H1 (cell line): ENCODE measurements at regions not wholly inside any gene's neighbourhood (a gene's known extent, or its start where the extent isn't known, plus 50 kb on each side); places are given as distances from the start of the nearest gene placed in this dataset.

Experiments
- CTCF ChIA-PET: fragments of 300-600 bp; sonication (Branson Sonifier 250); formaldehyde crosslinking; loops from one replicate; lab custom pipeline; 2021; ENCODE audit not compliant: partially characterized antibody; lab: Charles Lee
- POLR2A ChIA-PET: fragments of 300-600 bp; sonication (Branson Sonifier 250); formaldehyde crosslinking; loops from one replicate; lab custom pipeline; 2021; ENCODE audit warnings: inconsistent platforms; ENCODE audit not compliant: partially characterized antibody; lab: Charles Lee
- DNase-seq, 2 experiments: peaks; one replicate each; pipeline versions ENCODE4 v3.0.0 to v3.0.0-alpha.2; 2010 to 2022; ENCODE audit warnings: low spot score in 2 of 2, low read depth in 1 of 2, mixed read lengths in 1 of 2
- FAIRE-seq: peaks from 2 replicates; lab custom pipeline; 2011; peaks lifted over from hg19 to GRCh38; lab: Jason Lieb, UNC
- H2AFZ ChIP-seq: 2 replicates; pipeline ENCODE4 v1.8.1; 2012; ENCODE audit warnings: low read length, inconsistent platforms
- H2AK5ac ChIP-seq: 2 replicates; pipeline ENCODE4 v1.6.1; 2013; ENCODE audit warnings: low read depth, low read length
- H2BK120ac ChIP-seq: replicated peaks from 2 replicates; pipeline ENCODE3; 2013; ENCODE audit warnings: low read depth, low read length, inconsistent platforms
- H2BK12ac ChIP-seq: 2 replicates; pipeline ENCODE4 v1.6.1; 2013; ENCODE audit warnings: low read depth, low read length
- H2BK15ac ChIP-seq: 2 replicates; pipeline ENCODE4 v1.6.1; 2013; ENCODE audit warnings: low read length
- H2BK20ac ChIP-seq: 2 replicates; pipeline ENCODE4 v1.6.1; 2013; ENCODE audit warnings: low read length
- H2BK5ac ChIP-seq: 2 replicates; pipeline ENCODE4 v1.6.1; 2013; ENCODE audit warnings: low read depth, low read length
- H3K14ac ChIP-seq: 2 replicates; pipeline ENCODE4 v1.6.1; 2013; ENCODE audit warnings: inconsistent platforms; ENCODE audit not compliant: insufficient read length
- H3K18ac ChIP-seq: 2 replicates; pipeline ENCODE4 v1.6.1; 2013; ENCODE audit warnings: low read length; ENCODE audit errors: extremely low read depth
- H3K23ac ChIP-seq: 2 replicates; pipeline ENCODE4 v1.6.1; 2013; ENCODE audit warnings: inconsistent platforms; ENCODE audit not compliant: insufficient read length
- H3K23me2 ChIP-seq: 2 replicates; pipeline ENCODE4 v1.6.1; 2013; ENCODE audit warnings: low read depth, low read length
- H3K27ac ChIP-seq: 2 replicates; pipeline ENCODE4 v1.6.1; 2011; ENCODE audit warnings: low read depth, low read length, inconsistent platforms
- H3K27me3 ChIP-seq, 4 experiments: replicated peaks in 1 of 4; 1 replicate in 1 of 4; 2 replicates in 3 of 4; pipeline versions ENCODE4 v1.6.1 to v1.8.1; 2011 to 2013; ENCODE audit warnings: low read length in 3 of 4, mild to moderate bottlenecking in 3 of 4, inconsistent platforms in 2 of 4, mixed read lengths in 2 of 4, moderate library complexity in 1 of 4; ENCODE audit not compliant: control insufficient read depth in 3 of 4, insufficient read depth in 3 of 4; ENCODE audit errors: extremely low read depth in 1 of 4
- H3K36me3 ChIP-seq, 4 experiments: 2 replicates each; pipeline versions ENCODE4 v1.6.1 to v1.8.1; 2011 to 2013; ENCODE audit warnings: mild to moderate bottlenecking in 4 of 4, low read length in 3 of 4, moderate library complexity in 2 of 4, control low read depth in 1 of 4, inconsistent platforms in 1 of 4; ENCODE audit not compliant: insufficient read depth in 4 of 4, control insufficient read depth in 2 of 4
- H3K4ac ChIP-seq: replicated peaks from 2 replicates; pipeline ENCODE3; 2013; ENCODE audit warnings: low read length, low read depth, mixed read lengths, inconsistent platforms; ENCODE audit not compliant: insufficient read length
- H3K4me1 ChIP-seq, 4 experiments: replicated peaks in 1 of 4; 1 replicate in 1 of 4; 2 replicates in 3 of 4; pipeline versions ENCODE4 v1.6.1 to v1.8.1; 2011 to 2013; ENCODE audit warnings: low read length in 3 of 4, inconsistent platforms in 2 of 4, mixed read lengths in 1 of 4; ENCODE audit not compliant: insufficient read depth in 4 of 4, control insufficient read depth in 3 of 4
- H3K4me2 ChIP-seq, 2 experiments: 2 replicates each; pipeline versions ENCODE4 v1.6.1 to v1.8.1; 2011 to 2013; ENCODE audit warnings: low read depth in 2 of 2, low read length in 2 of 2, control low read depth in 1 of 2, inconsistent platforms in 1 of 2, mild to moderate bottlenecking in 1 of 2; ENCODE audit not compliant: insufficient read depth in 1 of 2
- H3K4me3 ChIP-seq, 4 experiments: fragments of 200-600, 300-600 bp in 1 of 4; sonication (generic), shearing (Covaris generic), sonication (Bioruptor Twin) in 1 of 4; 2 replicates each; pipeline versions ENCODE4 v1.5.1 to v1.8.1; 2011 to 2016; ENCODE audit warnings: low read length in 4 of 4, low read depth in 3 of 4, control low read depth in 2 of 4, inconsistent platforms in 2 of 4, mild to moderate bottlenecking in 2 of 4, mixed read lengths in 1 of 4, moderate library complexity in 1 of 4; ENCODE audit not compliant: insufficient read depth in 2 of 4; ENCODE audit errors: extremely low read depth in 1 of 4
- H3K56ac ChIP-seq: replicated peaks from 2 replicates; pipeline ENCODE3; 2013; ENCODE audit warnings: low read depth, mild to moderate bottlenecking, mixed read lengths, low read length, inconsistent platforms; ENCODE audit not compliant: insufficient read length
- H3K79me1 ChIP-seq: 2 replicates; pipeline ENCODE4 v1.6.1; 2013; ENCODE audit warnings: low read depth, low read length, control low read depth
- H3K79me2 ChIP-seq, 2 experiments: 2 replicates each; pipeline versions ENCODE4 v1.6.1 to v1.8.1; 2012 to 2013; ENCODE audit warnings: low read length in 2 of 2, mild to moderate bottlenecking in 2 of 2, inconsistent platforms in 1 of 2; ENCODE audit not compliant: insufficient read depth in 2 of 2, control insufficient read depth in 1 of 2
- H3K9ac ChIP-seq, 4 experiments: replicated peaks in 1 of 4; 1 replicate in 1 of 4; 2 replicates in 3 of 4; pipeline versions ENCODE4 v1.6.1 to v1.8.1; 2011 to 2013; ENCODE audit warnings: low read depth in 3 of 4, low read length in 3 of 4, control low read depth in 2 of 4, mild to moderate bottlenecking in 2 of 4, moderate library complexity in 2 of 4, inconsistent platforms in 1 of 4; ENCODE audit errors: extremely low read depth in 1 of 4
- H3K9me3 ChIP-seq, 2 experiments: 2 replicates each; pipeline versions ENCODE4 v1.6.1 to v1.8.1; 2012 to 2013; ENCODE audit warnings: mild to moderate bottlenecking in 2 of 2, moderate library complexity in 2 of 2, control low read depth in 1 of 2, inconsistent platforms in 1 of 2, low read depth in 1 of 2, low read length in 1 of 2, mixed read lengths in 1 of 2; ENCODE audit not compliant: insufficient read depth in 2 of 2
- H4K20me1 ChIP-seq, 2 experiments: replicated peaks in 1 of 2; 2 replicates each; pipeline versions ENCODE3 to v1.8.1; 2011 to 2013; ENCODE audit warnings: inconsistent platforms in 2 of 2, low read length in 2 of 2, mild to moderate bottlenecking in 1 of 2; ENCODE audit not compliant: insufficient read depth in 2 of 2, control insufficient read depth in 1 of 2
- H4K5ac ChIP-seq: 2 replicates; pipeline ENCODE4 v1.6.1; 2013; ENCODE audit warnings: low read length, low read depth, mixed read lengths, inconsistent platforms; ENCODE audit not compliant: insufficient read length
- H4K8ac ChIP-seq: 2 replicates; pipeline ENCODE4 v1.8.0; 2013; ENCODE audit warnings: mild to moderate bottlenecking, moderate library complexity, low read length, inconsistent platforms; ENCODE audit not compliant: insufficient read depth; ENCODE audit errors: extremely low read depth
- H4K91ac ChIP-seq: replicated peaks from 2 replicates; pipeline ENCODE3; 2013; ENCODE audit warnings: low read length, mixed read lengths, inconsistent platforms; ENCODE audit not compliant: insufficient read length
- CBX5 ChIP-seq: fragments of 300-800, 300-1000 bp; sonication (generic); IDR thresholded peaks from 2 replicates; pipeline ENCODE4 v1.7.1; 2016; ENCODE audit warnings: antibody characterized with exemption, low read length, low read depth
- CEBPB ChIP-seq: IDR thresholded peaks from 2 replicates; pipeline ENCODE4 v1.6.1; 2012; ENCODE audit warnings: low read depth, low read length
- CHD1 ChIP-seq: IDR thresholded peaks from 2 replicates; pipeline ENCODE4 v1.6.1; 2012; ENCODE audit warnings: low read depth, low read length, improper control_type of control experiment
- RAD21 ChIP-seq, 2 experiments: IDR thresholded peaks in 1 of 2; conservative IDR thresholded peaks in 1 of 2; 2 replicates each; pipeline ENCODE4 v1.6.1; 2011; ENCODE audit warnings: low read depth in 2 of 2, low read length in 2 of 2, improper control_type of control experiment in 1 of 2, inconsistent platforms in 1 of 2, mild to moderate bottlenecking in 1 of 2, moderate library complexity in 1 of 2
- SP1 ChIP-seq: IDR thresholded peaks from 2 replicates; pipeline ENCODE4 v1.6.1; 2011; ENCODE audit warnings: low read depth, low read length
- SRF ChIP-seq: IDR thresholded peaks from 2 replicates; pipeline ENCODE4 v1.6.1; 2011; ENCODE audit warnings: mild to moderate bottlenecking, low read depth, low read length, moderate library complexity
- TAF1 ChIP-seq: IDR thresholded peaks from 2 replicates; pipeline ENCODE4 v1.6.1; 2011; ENCODE audit warnings: mild to moderate bottlenecking, low read depth, low read length
- TBP ChIP-seq: IDR thresholded peaks from 2 replicates; pipeline ENCODE4 v1.6.1; 2011; ENCODE audit warnings: low read depth, low read length, improper control_type of control experiment
- WGBS, 2 experiments: shearing (Covaris generic) in 1 of 2; methylation state at CpG; one replicate each; pipeline versions ENCODE4 v1.1.6 to v1.1.7; 2013 to 2015; ENCODE audit warnings: low lambda C conversion rate in 2 of 2, mixed read lengths in 2 of 2, inconsistent platforms in 1 of 2, low coverage in 1 of 2, missing lambda C conversion rate in 1 of 2; ENCODE audit not compliant: insufficient replicate concordance in 2 of 2, insufficient coverage in 1 of 2, insufficient read length in 1 of 2; ENCODE audit errors: extremely low coverage in 1 of 2, missing lambda C conversion rate in 1 of 2; 5-methylcytosine and 5-hydroxymethylcytosine counted together

- H2BK15ac ChIP-seq, result no peak overlapping the region
- H3K79me2 ChIP-seq, result peaks cover 0 to 24% of the 10 kb centered on the region in 2 experiments; a peak in 2 of 4 replicates
- H2AFZ ChIP-seq, result no peak overlapping the region
- no peak overlapping the region for H2BK20ac ChIP-seq
- DNase-seq (no peak), FAIRE-seq (no peak)
- no peak overlapping the region for H4K5ac ChIP-seq
- no peaks in the 10 kb centered on the region; a peak in 1 of 8 replicates for H3K36me3 ChIP-seq
- H3K4me2 ChIP-seq, result no peak overlapping the region
- H4K91ac ChIP-seq, result no peak overlapping the region
- no peak overlapping the region for H3K27ac ChIP-seq
- H3K9me3 ChIP-seq, result peaks cover 0 to 11% of the 10 kb centered on the region in 2 experiments; a peak in 2 of 4 replicates
- TF ChIP-seq TBP (no peak), CHD1 (no peak), TAF1 (no peak), CEBPB (no peak), SRF (no peak), SP1 (no peak), CBX5 (no peak), RAD21 (IDR thresholded peaks at IDR 0.05 in 1 of 2, conservative IDR thresholded peaks at IDR 0.05 in 1 of 2; ENCODE audit: low read depth in 2 of 2, low read length in 2 of 2) (no peak)
- H3K9ac ChIP-seq, result no peak overlapping the region
- no peak overlapping the region for H2BK5ac ChIP-seq
- H2AK5ac ChIP-seq, result no peak overlapping the region
- 0 out of 2 replicates have a peak, but pooled peaks cover 1% of the 10 kb centered on the region for H3K23me2 ChIP-seq
- no peak overlapping the region for H3K23ac ChIP-seq
- H3K56ac ChIP-seq, result no peak overlapping the region
- WGBS, 2 experiments, result 91% methylated on average over 2 of the region's 2 CpGs; no CpG with 5 or more reads in 1 of the 2 experiments
- no peaks in the 10 kb centered on the region for H4K20me1 ChIP-seq
- H3K79me1 ChIP-seq, result no peaks in the 10 kb centered on the region
- H2BK12ac ChIP-seq, result no peak overlapping the region
- peaks cover 0 to 3% (median 0%) of the 10 kb centered on the region in 4 experiments; a peak in 1 of 7 replicates for H3K4me1 ChIP-seq
- no peak overlapping the region for H2BK120ac ChIP-seq
- no peak overlapping the region for H3K4me3 ChIP-seq
- no peak overlapping the region for H3K14ac ChIP-seq
- ChIA-PET CTCF (interaction anchor here (0.6 kb wide), 1 partner anchor 1251 kb away, joined by 3 read pairs; no protein-coding TSS in a partner anchor), POLR2A (no interaction called here)
- H3K4ac ChIP-seq, result no peak overlapping the region
- H3K18ac ChIP-seq, result no peak overlapping the region
- no peak overlapping the region for H4K8ac ChIP-seq
- no peaks in the 10 kb centered on the region for H3K27me3 ChIP-seq
Measured at GRCh38 chr10:60711496-60711895, 66.8 kb upstream of the CDK1 start.
